Renal cortex interstitium (tissue), 11 donors: ENCODE measurements at regions not wholly inside any gene's neighbourhood (a gene's known extent, or its start where the extent isn't known, plus 50 kb on each side); places are given as distances from the start of the nearest gene placed in this dataset.

Source experiments
- DNase-seq, 11 donors: peaks; one replicate each; pipeline ENCODE4 v3.0.0-alpha.2; 2013; ENCODE audit warnings: low read depth in 9 of 11, low spot score in 4 of 11; ENCODE audit errors: extremely low read depth in 1 of 11

DNA sequence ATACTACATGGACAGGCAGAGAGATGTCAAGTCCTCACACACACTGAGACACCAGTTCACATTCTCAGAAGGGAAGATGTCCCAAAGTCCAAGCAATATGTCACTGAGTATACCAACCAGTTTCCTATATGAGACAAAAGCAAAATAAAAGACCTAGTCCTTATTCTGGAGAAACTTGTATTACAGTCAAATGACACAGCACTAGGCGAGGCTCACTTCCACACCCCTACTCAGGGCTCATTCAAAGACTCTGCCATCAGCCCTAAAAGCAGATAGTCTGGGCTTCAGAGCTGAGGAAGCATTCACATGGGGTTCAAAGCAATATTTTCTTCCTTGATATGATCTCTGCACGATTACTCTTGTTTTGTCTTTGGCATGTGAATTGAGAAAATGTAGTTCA lies 129.9 kb upstream of the UBL3 start:
- DNase-seq = no peak

- DNase-seq = no peak
Measured at GRCh38 chr13:29978211-29978610, 127.8 kb upstream of the UBL3 start.

DNA sequence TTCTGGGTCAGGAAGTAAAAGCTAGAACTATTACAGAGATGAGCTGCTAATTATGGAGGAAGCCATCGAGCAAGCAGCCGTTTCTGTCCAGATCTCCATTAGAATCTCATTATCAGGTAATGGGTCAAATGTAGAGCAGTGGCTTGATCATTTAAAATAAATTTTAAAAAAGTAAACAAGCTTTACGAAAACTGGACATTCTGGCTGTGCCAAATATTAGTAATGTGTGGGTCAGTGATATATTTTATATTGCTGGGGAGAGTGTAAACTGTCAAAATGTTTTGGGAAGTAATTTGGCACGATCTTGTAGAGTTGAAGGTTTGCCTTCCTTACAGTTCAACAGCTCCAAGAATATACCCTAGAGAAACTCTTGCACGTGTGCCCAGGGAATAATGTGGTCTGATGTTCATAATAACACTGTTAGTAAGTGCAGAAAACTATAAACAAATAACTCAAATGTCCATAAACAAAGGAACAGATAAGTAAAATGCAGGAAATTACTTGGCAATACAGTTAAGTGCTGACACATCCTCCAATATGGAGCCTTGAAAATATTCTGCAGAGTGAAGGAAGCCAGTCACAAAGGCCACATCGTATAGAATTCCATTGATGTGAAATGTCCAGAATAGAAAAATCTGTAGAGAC lies 127.2 kb upstream of the UBL3 start:
- DNase-seq = no peak

- DNase-seq = no peak
Measured at GRCh38 chr13:29976535-29976934, 126.1 kb upstream of the UBL3 start.

DNA sequence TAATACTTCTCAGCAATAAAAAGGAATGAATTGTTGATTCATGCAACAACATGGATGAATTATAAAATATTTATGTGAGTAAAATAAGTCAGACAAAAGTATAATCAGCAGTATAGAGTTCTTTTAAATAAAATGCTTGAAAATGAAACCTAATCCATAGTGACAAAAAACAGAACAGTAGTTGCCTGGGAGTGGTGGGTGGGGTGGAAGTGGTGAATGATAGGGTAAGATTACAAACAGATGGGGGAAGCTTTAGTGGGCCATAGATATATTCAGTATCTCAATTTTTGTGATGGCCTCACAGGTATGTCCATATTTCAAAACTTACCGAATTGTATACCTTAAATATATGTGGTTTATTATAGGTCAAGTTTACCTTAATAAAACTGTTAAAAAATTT lies 124.9 kb upstream of the UBL3 start:
- no peak for DNase-seq

GRCh38 chr13:29969286-29969685 lies 118.9 kb upstream of the UBL3 start:
- no peak for DNase-seq

DNA sequence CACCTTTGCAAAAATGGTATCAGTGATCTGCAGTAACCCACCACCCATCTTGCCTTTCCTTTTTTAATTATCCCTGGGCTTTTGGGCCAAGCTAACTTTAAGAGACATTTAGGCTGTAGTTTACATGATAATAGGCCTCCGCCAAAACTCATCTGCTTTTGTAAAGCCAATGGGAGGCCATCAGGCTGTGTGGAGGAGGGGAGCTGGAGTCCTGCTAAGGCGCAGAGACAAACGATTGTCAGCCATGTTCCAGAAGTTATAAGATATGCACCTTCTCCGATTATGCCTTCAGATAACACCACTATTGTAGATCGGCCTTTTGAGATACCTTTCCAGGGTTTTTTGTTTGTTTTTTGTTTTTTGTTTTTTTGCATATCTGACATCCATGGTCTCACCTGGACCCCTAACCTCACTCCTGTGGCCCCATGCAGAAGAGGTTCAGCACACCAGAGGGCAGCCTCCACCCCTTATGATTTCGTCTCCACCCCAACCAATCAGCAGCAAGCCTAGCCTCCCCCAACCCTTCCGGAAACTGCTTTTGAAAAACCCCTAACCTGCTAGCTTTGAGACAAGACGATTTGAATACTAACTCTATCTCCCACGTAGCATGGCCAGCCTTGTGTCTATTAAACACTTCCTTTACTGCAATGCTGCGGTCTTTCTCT lies 113.9 kb upstream of the UBL3 start:
- DNase-seq = no peak

- no peak for DNase-seq
Measured at GRCh38 chr13:29963089-29963488, 112.7 kb upstream of the UBL3 start.

DNA sequence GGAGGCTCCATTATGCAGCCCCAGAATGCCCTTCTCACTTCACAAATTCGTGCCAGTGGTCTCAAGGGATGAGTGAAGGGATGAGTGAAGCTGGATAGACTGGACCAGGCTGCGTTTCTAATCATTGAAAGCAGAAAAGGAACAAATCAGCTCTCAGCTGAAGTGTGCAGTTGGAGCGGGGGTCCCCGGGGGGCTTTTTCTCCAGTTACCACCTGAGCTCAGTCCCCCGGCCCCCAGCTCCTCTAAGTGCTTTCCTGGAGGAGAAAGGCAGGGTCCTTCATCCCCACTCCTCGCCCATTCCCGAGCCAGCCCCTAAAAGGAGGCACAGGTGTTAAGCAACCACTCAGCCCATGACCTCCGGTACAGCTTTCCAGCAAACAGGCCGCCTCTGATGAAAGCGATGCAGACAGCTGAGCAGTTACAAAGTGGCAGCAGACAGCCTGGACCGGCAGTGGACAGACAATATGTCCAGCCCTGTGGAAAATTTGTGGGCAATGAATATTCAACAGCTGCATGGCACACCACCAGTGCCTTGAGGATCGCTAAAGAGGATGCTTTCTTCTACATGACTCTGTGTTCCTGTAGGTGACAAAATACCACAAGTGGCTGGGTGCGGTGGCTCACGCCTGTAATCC lies 110.7 kb upstream of the UBL3 start:
- DNase-seq = no peak

GRCh38 chr13:29959603-29960002 lies 109.2 kb upstream of the UBL3 start:
- no peak for DNase-seq

- DNase-seq = no peak
Measured at GRCh38 chr13:29959086-29959485, 108.7 kb upstream of the UBL3 start.

DNA sequence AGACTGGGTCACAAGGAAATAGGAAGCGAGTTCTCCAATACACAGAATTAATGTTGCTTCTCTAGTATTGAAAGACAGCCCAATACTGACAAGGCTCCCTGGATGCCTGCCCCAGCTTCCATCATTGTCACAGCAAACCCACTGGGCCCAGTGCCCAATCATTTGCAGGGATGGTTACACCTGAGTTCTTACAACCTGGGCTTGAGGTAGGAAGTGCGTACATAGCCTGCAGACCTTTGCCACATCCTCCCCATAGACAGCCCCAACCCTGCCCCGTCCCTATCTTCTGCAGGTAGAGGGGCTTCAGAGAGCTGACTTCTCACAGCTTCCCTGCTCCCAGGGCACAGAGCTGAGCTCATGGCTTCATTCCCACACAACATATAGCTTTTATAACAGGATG lies 108.1 kb upstream of the UBL3 start:
- DNase-seq = no peak

- peak in 1 of 11 donors; percentile 10 for DNase-seq
Measured at GRCh38 chr13:29957320-29957719, 106.9 kb upstream of the UBL3 start.

GRCh38 chr13:29956853-29957252 lies 106.4 kb upstream of the UBL3 start:
- DNase-seq = peak in 2 of 11 donors; percentile 6 to 25

- no peak for DNase-seq
Measured at GRCh38 chr13:29955137-29955650, 104.8 kb upstream of the UBL3 start.

DNA sequence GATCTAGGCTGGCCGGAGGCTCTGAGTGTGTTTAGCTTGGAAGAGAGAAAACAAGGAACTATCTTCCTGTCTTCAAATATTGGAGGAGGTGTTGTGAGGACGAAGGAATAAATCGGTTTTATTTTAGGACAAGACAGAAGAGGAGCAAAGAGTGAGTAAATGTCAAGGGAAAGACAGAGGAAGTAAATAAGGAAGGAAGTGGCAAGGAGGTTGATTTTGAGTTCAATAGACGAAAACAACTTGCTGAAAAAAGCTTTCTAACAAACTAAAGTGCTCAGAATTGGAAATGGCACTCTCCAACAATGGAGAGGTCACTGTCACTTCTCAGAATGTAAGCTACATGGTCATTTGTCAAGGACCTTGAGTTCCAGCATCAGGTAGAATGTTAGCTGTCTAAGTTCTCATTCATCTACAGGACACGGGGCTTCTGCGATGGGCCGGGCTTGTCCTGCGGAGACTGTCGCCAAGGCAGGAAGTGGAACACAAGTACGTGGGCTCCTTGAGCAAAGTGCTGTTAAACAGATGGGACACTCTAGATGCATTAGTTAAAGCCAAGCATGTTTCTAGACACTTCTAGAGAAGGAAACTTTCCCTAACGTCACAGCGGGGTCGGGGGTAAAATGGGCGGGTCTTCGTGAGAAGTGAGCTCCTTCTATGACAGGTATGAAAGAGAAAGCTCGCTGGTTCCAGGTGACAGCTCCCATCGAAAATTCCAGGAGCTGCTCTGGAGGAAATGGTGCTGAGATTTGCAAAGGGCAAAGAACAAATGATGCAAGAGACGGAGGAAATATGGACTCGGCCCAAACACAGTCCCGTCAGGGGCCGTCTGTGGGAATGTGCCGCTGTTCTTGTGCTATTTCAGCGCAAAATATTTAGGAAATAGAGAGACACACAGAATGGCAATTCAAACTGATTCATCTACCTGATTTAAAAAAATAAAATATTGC lies 103.9 kb upstream of the UBL3 start:
- DNase-seq = no peak

DNA sequence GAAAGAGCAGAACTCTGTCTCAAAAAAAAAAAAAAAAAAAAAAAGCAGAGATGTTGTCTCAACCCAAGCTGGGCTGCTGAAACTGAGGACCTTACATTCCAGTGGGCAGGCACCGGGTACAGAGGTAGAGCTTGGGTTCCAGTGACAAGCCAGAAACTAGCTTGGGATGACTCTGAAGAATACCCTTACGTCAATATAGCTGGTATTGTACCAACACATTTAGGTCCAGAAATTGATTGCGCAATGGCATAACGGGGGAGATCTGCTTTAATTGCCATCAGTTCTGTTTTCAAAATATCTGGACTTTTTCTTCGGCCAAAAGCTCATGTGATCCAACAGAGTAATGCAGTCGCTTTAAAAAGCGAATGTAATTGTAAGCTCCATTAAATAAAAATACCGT lies 103.1 kb upstream of the UBL3 start:
- DNase-seq = no peak

DNA sequence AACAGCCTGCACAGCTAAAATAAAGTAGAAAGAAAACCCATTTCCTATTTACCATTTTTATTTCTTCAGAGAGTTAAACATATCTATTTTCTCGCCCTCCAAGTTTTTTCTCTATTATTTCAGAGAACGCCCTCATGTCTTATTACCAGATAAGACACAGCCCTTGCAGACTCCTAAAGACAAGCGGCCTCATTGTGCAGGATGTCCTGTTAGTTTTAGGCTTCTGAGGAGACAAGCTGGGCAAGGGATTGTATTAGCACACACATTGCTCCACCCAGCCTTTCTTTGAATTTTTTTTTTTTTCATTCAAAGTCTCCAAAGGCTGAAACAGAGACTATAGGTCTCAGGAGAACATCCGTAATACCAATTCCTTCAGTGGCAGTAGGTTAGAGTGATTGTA lies 101.8 kb upstream of the UBL3 start:
- DNase-seq = no peak

GRCh38 chr13:29948791-29949190 lies 98.4 kb upstream of the UBL3 start:
- no peak for DNase-seq
